ENCODE measurements at regions not wholly inside any gene's neighbourhood (a gene's known extent, or its start where the extent isn't known, plus 50 kb on each side); places are given as distances from the start of the nearest gene placed in this dataset.
"Not testable (repeated sequence)": the region's sequence is repeated elsewhere in the genome, so short reads cannot be mapped to it uniquely, and the experiment has no call there.

GRCh38 chr3:104941785-104942184, 424.9 kb upstream of the ALCAM start:
- H3K4me3 ChIP-seq (ENCODE audit: low read depth, low read length), result no peak overlapping the region
- DNase-seq (ENCODE audit: low read depth), result no peak
- TF ChIP-seq CTCF (IDR thresholded peaks at IDR 0.05; ENCODE audit: control insufficient read depth, extremely low read depth, insufficient read depth), result no peak

GRCh38 chr3:104943974-104944373, 422.7 kb upstream of the ALCAM start:
- no peak for DNase-seq (ENCODE audit: low read depth)
- H3K4me3 ChIP-seq (ENCODE audit: low read depth, low read length), result no peak overlapping the region
- TF ChIP-seq CTCF (IDR thresholded peaks at IDR 0.05; ENCODE audit: control insufficient read depth, extremely low read depth, insufficient read depth), result no peak

- no peak for DNase-seq (ENCODE audit: low read depth)
- no peak for TF ChIP-seq CTCF (IDR thresholded peaks at IDR 0.05; ENCODE audit: control insufficient read depth, extremely low read depth, insufficient read depth)
- H3K4me3 ChIP-seq (ENCODE audit: low read depth, low read length), result no peak overlapping the region
Observed at GRCh38 chr3:104947943-104948342, 418.8 kb upstream of the ALCAM start.

- not testable (repeated sequence) for DNase-seq (ENCODE audit: low read depth); H3K4me3 ChIP-seq (ENCODE audit: low read depth, low read length)
Observed at GRCh38 chr3:104949810-104950209, 416.9 kb upstream of the ALCAM start.

GRCh38 chr3:104951426-104951825, 415.3 kb upstream of the ALCAM start:
- TF ChIP-seq CTCF (IDR thresholded peaks at IDR 0.05; ENCODE audit: control insufficient read depth, extremely low read depth, insufficient read depth), result no peak
- H3K4me3 ChIP-seq (ENCODE audit: low read depth, low read length), result no peak overlapping the region
- no peak for DNase-seq (ENCODE audit: low read depth)

- peak; percentile 26 for DNase-seq (ENCODE audit: low read depth)
- TF ChIP-seq CTCF (IDR thresholded peaks at IDR 0.05; ENCODE audit: control insufficient read depth, extremely low read depth, insufficient read depth), result no peak
- no peak overlapping the region for H3K4me3 ChIP-seq (ENCODE audit: low read depth, low read length)
Observed at GRCh38 chr3:104952146-104952972, 414.4 kb upstream of the ALCAM start.

- no peak for TF ChIP-seq CTCF (IDR thresholded peaks at IDR 0.05; ENCODE audit: control insufficient read depth, extremely low read depth, insufficient read depth)
- DNase-seq (ENCODE audit: low read depth), result no peak
- H3K4me3 ChIP-seq (ENCODE audit: low read depth, low read length), result no peak overlapping the region
Observed at GRCh38 chr3:104956620-104957345, 409.9 kb upstream of the ALCAM start.
